Uterus (tissue), 3 donors: ENCODE measurements at regions not wholly inside any gene's neighbourhood (a gene's known extent, or its start where the extent isn't known, plus 50 kb on each side); places are given as distances from the start of the nearest gene placed in this dataset.

ENCODE experiments used
- DNase-seq, 2 donors: peaks; one replicate each; pipeline ENCODE4 v3.0.0-alpha.2; 2019 to 2020
- H3K27ac ChIP-seq, 2 donors: fragments of 200-600 bp; sonication (generic); 1 replicate in 1 of 2; 2 replicates in 1 of 2; pipeline ENCODE4 v1.5.1; 2016 to 2018
- H3K27me3 ChIP-seq, 2 donors: fragments of 200-600 bp; sonication (generic); one replicate each; pipeline ENCODE4 v1.5.1; 2018 to 2019; ENCODE audit warnings: control low read depth in 1 of 2
- H3K36me3 ChIP-seq, 2 donors: fragments of 200-600 bp; sonication (generic); one replicate each; pipeline ENCODE4 v1.5.1; 2019; ENCODE audit warnings: control low read depth in 1 of 2
- H3K4me1 ChIP-seq, 2 donors: fragments of 200-600 bp; sonication (generic); one replicate each; pipeline ENCODE4 v1.5.1; 2018 to 2019; ENCODE audit warnings: control low read depth in 1 of 2
- H3K4me3 ChIP-seq, 2 donors: fragments of 200-600 bp; sonication (generic); 1 replicate in 1 of 2; 2 replicates in 1 of 2; pipeline ENCODE4 v1.5.1; 2018 to 2019; ENCODE audit warnings: mild to moderate bottlenecking in 1 of 2
- H3K9me3 ChIP-seq, 2 donors: fragments of 200-600 bp; sonication (generic); one replicate each; pipeline ENCODE4 v1.5.1; 2019; ENCODE audit warnings: control low read depth in 1 of 2
- POLR2A ChIP-seq, 2 donors: fragments of 450-650 bp; IDR thresholded peaks; one replicate each; pipeline ENCODE4 v1.6.1; 2016; ENCODE audit warnings: antibody characterized with exemption in 2 of 2, mild to moderate bottlenecking in 1 of 2, moderate library complexity in 1 of 2
- intact Hi-C: fragments of 100-400 bp; cut with DNase I; formaldehyde crosslinking; loops from one replicate; pipeline ENCODE4 v1.15.1; 2023; ENCODE audit warnings: low total_unique reads
- TF ChIP-seq, protein P1 (sequence below), 4 experiments: fragments of 200-600 bp in 2 of 4; fragments of 450-650 bp in 2 of 4; sonication (generic) in 2 of 4; IDR thresholded peaks; one replicate each; pipeline ENCODE4 v1.5.1; 2016 to 2019; ENCODE audit warnings: antibody characterized with exemption in 4 of 4, mild to moderate bottlenecking in 2 of 4, moderate library complexity in 1 of 4
- donor health status: DM: yes; HTN: yes; CAD: no.

DNA sequence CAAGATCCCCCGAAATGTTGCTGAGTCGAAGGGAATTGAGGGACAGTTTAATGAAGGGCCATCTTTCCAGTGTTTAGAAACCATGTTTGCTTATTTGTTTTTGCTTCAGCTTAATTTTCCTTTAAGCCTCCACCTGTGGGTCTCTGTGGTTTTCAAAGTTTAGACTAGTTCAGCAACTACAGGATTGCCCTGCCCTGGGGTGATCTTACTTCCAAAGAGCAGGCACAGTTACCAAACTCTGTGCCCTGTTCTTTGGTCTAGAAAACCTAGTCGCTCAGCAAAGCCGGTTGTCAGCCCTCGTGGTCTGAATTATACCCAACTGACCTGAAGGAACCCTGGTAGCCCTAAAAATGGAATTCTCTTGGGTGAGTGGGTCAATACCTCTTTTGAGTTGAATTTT, 219.2 kb upstream of the GMDS start:
- Histone ChIP-seq H3K27me3 (no peaks in the 10 kb centered on the region), H3K9me3 (no peaks in the 10 kb centered on the region), H3K4me3 (no peak overlapping the region), H3K36me3 (no peaks in the 10 kb centered on the region), H3K4me1 (no peaks in the 10 kb centered on the region), H3K27ac (no peak overlapping the region)
- intact Hi-C loops: no loop called here
- DNase-seq: no peak
- TF ChIP-seq, protein P1, sequence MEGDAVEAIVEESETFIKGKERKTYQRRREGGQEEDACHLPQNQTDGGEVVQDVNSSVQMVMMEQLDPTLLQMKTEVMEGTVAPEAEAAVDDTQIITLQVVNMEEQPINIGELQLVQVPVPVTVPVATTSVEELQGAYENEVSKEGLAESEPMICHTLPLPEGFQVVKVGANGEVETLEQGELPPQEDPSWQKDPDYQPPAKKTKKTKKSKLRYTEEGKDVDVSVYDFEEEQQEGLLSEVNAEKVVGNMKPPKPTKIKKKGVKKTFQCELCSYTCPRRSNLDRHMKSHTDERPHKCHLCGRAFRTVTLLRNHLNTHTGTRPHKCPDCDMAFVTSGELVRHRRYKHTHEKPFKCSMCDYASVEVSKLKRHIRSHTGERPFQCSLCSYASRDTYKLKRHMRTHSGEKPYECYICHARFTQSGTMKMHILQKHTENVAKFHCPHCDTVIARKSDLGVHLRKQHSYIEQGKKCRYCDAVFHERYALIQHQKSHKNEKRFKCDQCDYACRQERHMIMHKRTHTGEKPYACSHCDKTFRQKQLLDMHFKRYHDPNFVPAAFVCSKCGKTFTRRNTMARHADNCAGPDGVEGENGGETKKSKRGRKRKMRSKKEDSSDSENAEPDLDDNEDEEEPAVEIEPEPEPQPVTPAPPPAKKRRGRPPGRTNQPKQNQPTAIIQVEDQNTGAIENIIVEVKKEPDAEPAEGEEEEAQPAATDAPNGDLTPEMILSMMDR (IDR thresholded peaks at IDR 0.05): no peak
- TF ChIP-seq POLR2A (IDR thresholded peaks at IDR 0.05): no peak

DNA sequence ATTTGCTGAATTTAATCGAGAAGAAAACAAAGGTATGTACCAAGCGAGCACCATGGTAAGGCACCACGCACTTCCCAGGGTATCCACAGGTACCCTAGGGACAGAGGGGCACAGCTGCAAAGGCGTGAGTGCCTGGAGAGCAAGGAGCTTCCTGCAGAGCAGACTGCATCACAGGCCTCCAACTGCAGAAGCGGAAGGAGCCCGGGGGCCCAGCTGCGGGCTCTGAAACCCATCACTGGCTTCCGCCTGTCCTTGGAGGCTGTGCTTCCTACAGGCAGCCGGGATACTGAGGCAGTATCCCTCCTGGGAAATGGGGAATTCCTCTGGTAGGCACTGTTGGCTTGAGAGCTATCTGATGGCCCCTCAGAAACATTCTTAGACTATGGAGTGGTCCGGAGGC, 217.4 kb upstream of the GMDS start:
- DNase-seq: no peak
- TF ChIP-seq, protein P1 (IDR thresholded peaks at IDR 0.05): no peak
- TF ChIP-seq POLR2A (IDR thresholded peaks at IDR 0.05): no peak
- intact Hi-C loops: no loop called here

DNA sequence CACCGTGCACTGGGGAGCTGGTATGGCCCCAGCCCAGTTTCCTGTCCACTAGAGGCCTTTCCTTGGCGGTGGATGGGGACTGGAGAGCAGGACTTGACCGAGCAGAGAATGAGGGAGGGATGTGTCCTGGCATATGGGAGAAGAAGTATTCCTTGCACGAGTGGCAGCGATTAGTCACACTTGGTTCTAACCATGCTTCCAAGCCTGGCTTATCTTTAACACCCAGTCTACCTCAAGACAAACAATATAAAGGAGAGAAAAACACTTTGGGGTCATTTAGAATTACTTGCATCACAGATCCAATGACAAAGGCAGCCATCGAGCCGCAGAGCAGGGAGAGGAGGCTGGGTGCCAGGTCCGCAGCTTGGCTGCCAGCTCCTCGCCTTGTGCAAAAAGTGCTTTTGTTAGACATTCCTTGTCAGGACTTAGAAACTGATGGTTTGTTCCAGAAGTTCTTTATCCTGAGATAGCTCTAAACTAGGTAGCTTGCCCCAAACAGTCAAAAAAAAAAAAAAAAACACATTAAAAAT, 214.9 kb upstream of the GMDS start:
- Histone ChIP-seq H3K4me3 (no peak overlapping the region), H3K27me3 (no peaks in the 10 kb centered on the region), H3K9me3 (no peaks in the 10 kb centered on the region), H3K27ac (no peak overlapping the region), H3K4me1 (no peaks in the 10 kb centered on the region), H3K36me3 (no peaks in the 10 kb centered on the region)
- intact Hi-C loops: no loop called here
- DNase-seq: no peak
- TF ChIP-seq, protein P1 (IDR thresholded peaks at IDR 0.05): no peak
- TF ChIP-seq POLR2A (IDR thresholded peaks at IDR 0.05): no peak

More for the DNA sequence above, 217.4 kb upstream of the GMDS start:
- no peaks in the 10 kb centered on the region for H3K27me3 ChIP-seq
- H3K36me3 ChIP-seq: no peaks in the 10 kb centered on the region
- H3K4me3 ChIP-seq: no peak overlapping the region
- no peaks in the 10 kb centered on the region for H3K9me3 ChIP-seq
- H3K27ac ChIP-seq: no peak overlapping the region
- no peaks in the 10 kb centered on the region for H3K4me1 ChIP-seq

DNA sequence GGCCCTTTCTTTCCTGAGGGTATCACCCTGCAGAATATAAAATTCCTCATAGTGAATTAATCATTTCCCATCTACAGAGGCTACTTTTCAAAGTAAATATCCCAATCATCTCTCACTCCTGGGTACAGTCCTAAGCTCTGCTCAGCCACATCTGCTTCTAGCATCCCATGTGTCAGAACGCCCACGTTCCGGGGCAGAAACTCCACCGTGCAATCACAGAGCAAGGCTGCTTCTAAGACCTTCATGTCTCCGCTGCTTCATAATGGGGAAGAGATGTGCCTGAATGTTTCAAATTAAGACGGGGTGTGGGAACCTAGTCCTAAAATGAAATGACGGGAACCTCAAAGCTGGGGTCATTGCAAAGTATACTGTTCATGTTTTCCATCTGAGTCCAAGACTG, 208.8 kb upstream of the GMDS start:
- H3K27ac ChIP-seq: no peak overlapping the region
- H3K9me3 ChIP-seq: no peaks in the 10 kb centered on the region
- intact Hi-C loops: no loop called here
- no peak overlapping the region for H3K4me3 ChIP-seq
- no peaks in the 10 kb centered on the region for H3K36me3 ChIP-seq
- TF ChIP-seq, protein P1 (IDR thresholded peaks at IDR 0.05): no peak
- TF ChIP-seq POLR2A (IDR thresholded peaks at IDR 0.05): no peak
- no peak for DNase-seq
- H3K4me1 ChIP-seq: no peaks in the 10 kb centered on the region
- H3K27me3 ChIP-seq: no peaks in the 10 kb centered on the region

DNA sequence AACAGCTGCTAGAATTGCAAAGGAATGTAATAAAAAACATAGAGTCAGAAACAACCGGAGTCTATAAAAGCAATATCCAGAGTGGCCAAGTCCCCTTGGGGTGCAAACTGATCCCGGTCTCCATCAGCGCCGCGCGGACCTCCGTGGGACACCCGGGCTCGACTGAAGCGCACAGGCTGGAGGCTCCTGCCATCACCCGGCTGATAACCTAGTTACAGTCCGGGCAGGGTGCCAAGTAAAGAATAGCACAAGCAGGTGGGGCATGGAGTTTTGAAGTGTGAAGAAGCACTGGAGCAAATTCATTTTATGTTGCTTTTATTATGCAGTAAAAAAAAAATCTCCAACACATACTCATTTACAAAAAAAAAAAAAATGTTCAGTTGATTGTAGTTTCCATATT, 205.1 kb upstream of the GMDS start:
- no peaks in the 10 kb centered on the region for H3K4me1 ChIP-seq
- no peak for TF ChIP-seq POLR2A (IDR thresholded peaks at IDR 0.05)
- TF ChIP-seq, protein P1 (IDR thresholded peaks at IDR 0.05): no peak
- intact Hi-C loops: no loop called here
- no peak overlapping the region for H3K27ac ChIP-seq
- no peaks in the 10 kb centered on the region for H3K36me3 ChIP-seq
- no peaks in the 10 kb centered on the region for H3K27me3 ChIP-seq
- no peaks in the 10 kb centered on the region for H3K9me3 ChIP-seq
- no peak for DNase-seq
- no peak overlapping the region for H3K4me3 ChIP-seq
